Body of pancreas (tissue), 4 donors: ENCODE measurements at regions not wholly inside any gene's neighbourhood (a gene's known extent, or its start where the extent isn't known, plus 50 kb on each side); places are given as distances from the start of the nearest gene placed in this dataset.

Source experiments
- ATAC-seq: fragments of 150-250 bp; one replicate; pipeline ENCODE4 v1.9.1; 2016
- DNase-seq, 4 donors: peaks; one replicate each; pipeline ENCODE4 v3.0.0-alpha.2; 2019
- H3K27ac ChIP-seq, 4 donors: fragments of 200-600 bp; sonication (generic); 1 replicate in 3 of 4; 2 replicates in 1 of 4; pipeline versions ENCODE4 v1.5.1 to v1.6.1; 2016 to 2019; ENCODE audit warnings: mild to moderate bottlenecking in 1 of 4, mixed read lengths in 1 of 4, moderate library complexity in 1 of 4
- H3K27me3 ChIP-seq, 2 donors: fragments of 200-600 bp; sonication (generic); one replicate each; pipeline ENCODE4 v1.6.0; 2016; ENCODE audit warnings: mild to moderate bottlenecking in 1 of 2
- H3K36me3 ChIP-seq, 2 donors: fragments of 200-600 bp; sonication (generic); replicated peaks in 1 of 2; 2 replicates each; pipeline ENCODE4 v1.5.1; 2016; ENCODE audit warnings: low read depth in 2 of 2; ENCODE audit not compliant: insufficient read depth in 1 of 2
- H3K4me1 ChIP-seq: fragments of 200-600 bp; sonication (generic); one replicate; pipeline ENCODE4 v1.6.0; 2016
- H3K4me3 ChIP-seq, 2 donors: fragments of 200-600 bp; sonication (generic); 1 replicate in 1 of 2; 2 replicates in 1 of 2; pipeline ENCODE4 v1.5.1; 2016 to 2019
- H3K9me3 ChIP-seq, 3 donors: fragments of 200-600 bp; sonication (generic); 1 replicate in 2 of 3; 2 replicates in 1 of 3; pipeline ENCODE4 v1.5.1; 2016
- CTCF ChIP-seq, 7 experiments: fragments of 450-650 bp in 4 of 7; fragments of 200-600 bp in 3 of 7; sonication (generic) in 3 of 7; IDR thresholded peaks; one replicate each; pipeline ENCODE4 v1.5.1; 2016 to 2019; ENCODE audit warnings: antibody characterized with exemption in 7 of 7
- POLR2A ChIP-seq, 3 donors: fragments of 450-650 bp; IDR thresholded peaks; one replicate each; pipeline ENCODE4 v1.6.1; 2016; ENCODE audit warnings: antibody characterized with exemption in 3 of 3, mild to moderate bottlenecking in 2 of 3
- WGBS, 2 donors: methylation state at CpG; one replicate each; pipeline ENCODE4 v1.1.5; 2017; 5-methylcytosine and 5-hydroxymethylcytosine counted together
- intact Hi-C: fragments of 100-400 bp; cut with DNase I; formaldehyde crosslinking; loops from one replicate; pipeline ENCODE4 v1.15.1; 2023

DNA sequence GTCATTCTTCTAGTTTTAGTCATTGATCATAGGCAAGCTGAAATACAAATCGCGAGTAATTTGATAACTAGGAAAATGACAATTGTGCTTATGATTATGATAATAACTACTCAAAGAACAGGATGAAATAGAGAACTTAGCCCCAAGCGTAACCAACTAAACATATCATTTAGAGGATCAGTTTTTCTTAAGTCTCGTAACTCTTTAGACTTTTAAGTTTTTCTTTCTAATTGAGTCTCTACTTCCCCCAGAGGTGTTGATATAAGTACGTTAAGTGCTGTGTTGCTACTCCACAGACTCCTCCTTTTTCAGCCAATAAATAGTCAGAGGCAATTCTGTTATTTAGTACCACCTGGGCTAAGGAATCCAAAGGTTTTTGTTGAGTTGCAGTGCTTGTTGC is 96.3 kb downstream of the NHLRC3 start:
- WGBS, 2 donors = 62 to 70% methylated on average over 5 of the region's 5 CpGs
- Histone ChIP-seq H3K9me3 (no peaks in the 10 kb centered on the region), H3K4me3 (no peak overlapping the region), H3K27me3 (no peaks in the 10 kb centered on the region), H3K27ac (no peak overlapping the region), H3K4me1 (no peaks in the 10 kb centered on the region), H3K36me3 (no peaks in the 10 kb centered on the region)
- intact Hi-C loops = no loop called here
- ATAC-seq = no peak
- no peak for TF ChIP-seq CTCF (IDR thresholded peaks at IDR 0.05)
- TF ChIP-seq POLR2A (IDR thresholded peaks at IDR 0.05) = no peak
- DNase-seq = no peak

DNA sequence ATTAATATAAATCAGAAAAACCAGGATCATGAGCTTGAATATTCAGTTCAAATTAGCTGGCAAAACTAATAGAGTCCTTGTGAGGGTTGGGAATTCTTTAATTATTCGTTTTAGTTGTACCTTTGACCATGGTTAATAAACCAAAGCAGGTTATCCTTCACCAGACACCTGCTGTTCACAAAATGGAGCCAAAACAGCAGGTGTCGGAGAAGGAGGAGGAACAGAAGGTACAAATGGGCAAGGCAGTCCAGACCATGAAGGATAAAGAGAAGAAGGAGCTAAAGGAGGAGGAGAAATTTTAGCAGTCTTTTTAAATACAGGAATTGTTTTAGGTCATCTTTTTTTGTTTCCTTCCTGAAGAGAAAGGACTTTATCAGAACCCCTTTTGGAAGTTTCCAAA is 106.1 kb downstream of the NHLRC3 start:
- no peak overlapping the region for H3K4me3 ChIP-seq
- ATAC-seq (no peak), DNase-seq (no peak)
- H3K9me3 ChIP-seq = no peaks in the 10 kb centered on the region
- no peaks in the 10 kb centered on the region for H3K36me3 ChIP-seq
- H3K27ac ChIP-seq = no peak overlapping the region
- no peaks in the 10 kb centered on the region for H3K27me3 ChIP-seq
- TF ChIP-seq POLR2A (IDR thresholded peaks at IDR 0.05) (no peak), CTCF (IDR thresholded peaks at IDR 0.05) (no peak)
- intact Hi-C loops = no loop called here
- 25 to 44% methylated on average over 2 of the region's 2 CpGs for WGBS, 2 donors
- H3K4me1 ChIP-seq = peaks cover 3% of the 10 kb centered on the region

- WGBS, 2 donors = 12 to 14% methylated on average over 8 of the region's 8 CpGs
- no peaks in the 10 kb centered on the region for H3K9me3 ChIP-seq
- intact Hi-C loops = loop anchor here (5.0 kb wide), 1 partner anchor 467 kb away; no protein-coding TSS in a partner anchor
- TF ChIP-seq CTCF (IDR thresholded peaks at IDR 0.05) (peak; percentile 46 to 69 (median 67)), POLR2A (IDR thresholded peaks at IDR 0.05) (no peak)
- no peaks in the 10 kb centered on the region for H3K27me3 ChIP-seq
- peaks cover 3% of the 10 kb centered on the region for H3K4me1 ChIP-seq
- H3K4me3 ChIP-seq = no peak overlapping the region
- no peak overlapping the region for H3K27ac ChIP-seq
- ATAC-seq (peak; percentile 70), DNase-seq (peak; percentile 55 to 69 (median 61))
- no peaks in the 10 kb centered on the region for H3K36me3 ChIP-seq
Observed at GRCh38 chr13:39144941-39145533, 106.8 kb downstream of the NHLRC3 start.

GRCh38 chr13:39148513-39148961 is 110.3 kb downstream of the NHLRC3 start:
- no peaks in the 10 kb centered on the region for H3K9me3 ChIP-seq
- peaks cover 3% of the 10 kb centered on the region for H3K4me1 ChIP-seq
- 48 to 61% methylated on average over 5 of the region's 5 CpGs for WGBS, 2 donors
- H3K27ac ChIP-seq = no peak overlapping the region
- intact Hi-C loops = loop anchor here (5.0 kb wide), 1 partner anchor 464 kb away; no protein-coding TSS in a partner anchor
- H3K27me3 ChIP-seq = no peaks in the 10 kb centered on the region
- H3K36me3 ChIP-seq = no peaks in the 10 kb centered on the region
- no peak overlapping the region for H3K4me3 ChIP-seq
- no peak for TF ChIP-seq CTCF (IDR thresholded peaks at IDR 0.05)
- no peak for TF ChIP-seq POLR2A (IDR thresholded peaks at IDR 0.05)
- ATAC-seq (peak; percentile 42), DNase-seq (peak in 2 of 4 donors; percentile 10 to 22)

DNA sequence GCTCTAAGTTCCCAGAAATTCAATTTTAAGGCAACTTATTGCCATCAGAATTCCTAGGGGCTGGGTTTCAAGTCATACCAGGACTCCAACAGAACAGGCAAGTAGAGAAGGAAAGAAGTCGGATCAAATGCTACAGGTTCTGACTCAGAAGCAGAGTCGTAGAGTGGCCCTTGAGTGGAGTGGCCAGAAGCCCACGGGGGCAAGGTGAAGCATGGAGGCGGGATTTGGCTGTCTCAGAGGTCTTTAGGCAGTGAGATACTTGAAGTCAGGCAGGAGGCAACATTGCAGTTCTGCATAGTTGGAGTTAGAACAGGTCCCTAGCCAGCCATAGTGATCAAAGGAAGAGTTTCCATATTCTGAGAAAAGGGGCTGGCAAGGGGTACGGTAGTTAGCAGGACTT is 111.6 kb downstream of the NHLRC3 start:
- DNase-seq = no peak
- TF ChIP-seq POLR2A (IDR thresholded peaks at IDR 0.05) = no peak
- TF ChIP-seq CTCF (IDR thresholded peaks at IDR 0.05) = no peak
- Histone ChIP-seq H3K9me3 (no peaks in the 10 kb centered on the region), H3K4me3 (no peak overlapping the region), H3K4me1 (peaks cover 3% of the 10 kb centered on the region), H3K27me3 (no peaks in the 10 kb centered on the region), H3K27ac (no peak overlapping the region), H3K36me3 (no peaks in the 10 kb centered on the region)
- intact Hi-C loops = loop anchor here (5.0 kb wide), 1 partner anchor 462 kb away; no protein-coding TSS in a partner anchor
- 60 to 61% methylated on average over 5 of the region's 5 CpGs for WGBS, 2 donors
- no peak for ATAC-seq
